Effector memory CD8-positive, alpha-beta T cell (primary cell): ENCODE measurements at regions not wholly inside any gene's neighbourhood (a gene's known extent, or its start where the extent isn't known, plus 50 kb on each side); places are given as distances from the start of the nearest gene placed in this dataset.

Source experiments
- ATAC-seq: fragments of 150-1000 bp; cut with Tn5 transposase; replicated peaks from 2 replicates; pipeline ENCODE4 v1.10.0; 2021; ENCODE audit warnings: mild to moderate bottlenecking, moderate library complexity
- DNase-seq, 3 experiments: peaks; one replicate each; pipeline ENCODE4 v3.0.0; 2021
- H3K27ac Mint-ChIP-seq, 2 donors: one replicate each; pipeline ENCODE4 v1.8.0; 2022; ENCODE audit warnings: mild to moderate bottlenecking in 2 of 2, mixed read lengths in 2 of 2, moderate library complexity in 2 of 2
- H3K27me3 Mint-ChIP-seq, 2 donors: one replicate each; pipeline ENCODE4 v1.8.0; 2022; ENCODE audit warnings: mixed read lengths in 2 of 2
- H3K36me3 Mint-ChIP-seq: one replicate; pipeline ENCODE4 v1.8.0; 2022; ENCODE audit warnings: mild to moderate bottlenecking, moderate library complexity, mixed read lengths; ENCODE audit not compliant: insufficient read depth
- H3K4me1 Mint-ChIP-seq, 2 donors: one replicate each; pipeline ENCODE4 v1.8.0; 2022; ENCODE audit warnings: low read depth in 2 of 2, mixed read lengths in 2 of 2
- H3K4me3 Mint-ChIP-seq, 2 donors: one replicate each; pipeline ENCODE4 v1.8.0; 2022; ENCODE audit warnings: mild to moderate bottlenecking in 2 of 2, mixed read lengths in 2 of 2, moderate library complexity in 2 of 2
- H3K9me3 Mint-ChIP-seq, 2 donors: one replicate each; pipeline ENCODE4 v1.8.0; 2022; ENCODE audit warnings: mixed read lengths in 2 of 2

- Mint-ChIP-seq H3K36me3 (no peaks in the 10 kb centered on the region), H3K4me3 (no peak overlapping the region), H3K4me1 (no peaks in the 10 kb centered on the region), H3K9me3 (peaks cover 10 to 17% of the 10 kb centered on the region in 2 donors), H3K27ac (no peak overlapping the region), H3K27me3 (no peaks in the 10 kb centered on the region)
- no peak for DNase-seq
- ATAC-seq, result no peak
Observed at GRCh38 chr6:164897523-164898235, 411.7 kb downstream of the C6orf118 start.

- H3K4me1 Mint-ChIP-seq, result no peaks in the 10 kb centered on the region
- H3K4me3 Mint-ChIP-seq, result no peak overlapping the region
- no peaks in the 10 kb centered on the region for H3K27me3 Mint-ChIP-seq
- H3K9me3 Mint-ChIP-seq, result peaks cover 2 to 6% of the 10 kb centered on the region in 2 donors
- no peak overlapping the region for H3K27ac Mint-ChIP-seq
- H3K36me3 Mint-ChIP-seq, result no peaks in the 10 kb centered on the region
- ATAC-seq, result no peak
- DNase-seq, result no peak
Observed at GRCh38 chr6:164889980-164890379, 419.4 kb downstream of the C6orf118 start.

DNA sequence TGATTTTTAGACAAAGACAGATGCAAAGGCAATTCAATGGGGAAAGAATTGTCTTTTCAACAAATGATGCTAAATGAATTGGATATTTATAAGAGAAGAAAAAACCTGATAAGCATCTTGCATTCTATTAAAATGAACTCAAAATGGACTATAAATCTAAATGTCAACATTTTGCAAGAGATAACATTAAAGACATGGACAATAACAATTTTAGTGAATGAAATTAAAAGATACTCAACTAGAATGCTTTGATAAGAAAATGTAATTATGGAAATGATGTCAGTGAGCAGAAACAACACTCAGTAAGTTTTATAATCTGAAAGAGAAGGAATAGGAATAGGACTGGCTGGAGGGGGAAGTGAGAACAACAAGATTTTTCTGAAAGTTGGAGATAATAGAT lies 421.7 kb downstream of the C6orf118 start:
- no peak for DNase-seq
- Mint-ChIP-seq H3K9me3 (peaks cover 2 to 6% of the 10 kb centered on the region in 2 donors), H3K27me3 (no peaks in the 10 kb centered on the region), H3K4me3 (no peak overlapping the region), H3K36me3 (no peaks in the 10 kb centered on the region), H3K4me1 (no peaks in the 10 kb centered on the region), H3K27ac (no peak overlapping the region)
- no peak for ATAC-seq

DNA sequence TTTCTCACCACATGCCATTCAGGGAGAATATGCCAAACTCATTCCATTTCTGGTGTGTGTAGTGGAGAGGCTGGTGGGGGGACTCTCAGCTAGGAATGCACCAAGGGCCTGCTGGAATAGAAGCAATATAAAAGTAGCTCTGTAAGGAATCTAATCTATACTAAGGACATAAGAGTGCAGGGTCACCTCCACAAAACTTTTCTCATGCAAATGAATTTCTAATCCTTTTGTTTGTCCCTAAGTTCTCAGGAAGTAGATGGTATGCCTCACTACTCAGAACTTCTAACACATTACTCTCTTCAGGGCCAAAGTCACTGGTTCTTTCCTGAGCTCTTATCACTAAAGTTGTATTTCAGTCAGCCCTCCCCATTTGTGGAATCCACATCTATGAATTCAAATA lies 427.2 kb downstream of the C6orf118 start:
- ATAC-seq (no peak), DNase-seq (no peak)
- Mint-ChIP-seq H3K4me3 (no peak overlapping the region), H3K36me3 (no peaks in the 10 kb centered on the region), H3K4me1 (no peaks in the 10 kb centered on the region), H3K27me3 (no peaks in the 10 kb centered on the region), H3K9me3 (peaks cover 0 to 6% of the 10 kb centered on the region in 2 donors), H3K27ac (no peak overlapping the region)

GRCh38 chr6:164871783-164872182 lies 437.6 kb downstream of the C6orf118 start:
- no peak for DNase-seq
- Mint-ChIP-seq H3K27me3 (no peaks in the 10 kb centered on the region), H3K4me3 (no peak overlapping the region), H3K4me1 (no peaks in the 10 kb centered on the region), H3K36me3 (no peaks in the 10 kb centered on the region), H3K9me3 (peaks cover 9 to 16% of the 10 kb centered on the region in 2 donors), H3K27ac (no peak overlapping the region)
- no peak for ATAC-seq

GRCh38 chr6:164870164-164870563 lies 439.2 kb downstream of the C6orf118 start:
- no peak for DNase-seq
- no peak overlapping the region for H3K27ac Mint-ChIP-seq

GRCh38 chr6:164861967-164862366 lies 447.4 kb downstream of the C6orf118 start:
- no peaks in the 10 kb centered on the region for H3K27me3 Mint-ChIP-seq
- no peak overlapping the region for H3K27ac Mint-ChIP-seq
- DNase-seq (no peak), ATAC-seq (no peak)
- no peak overlapping the region for H3K4me3 Mint-ChIP-seq
- no peaks in the 10 kb centered on the region for H3K36me3 Mint-ChIP-seq
- peaks cover 4 to 5% of the 10 kb centered on the region in 2 donors for H3K9me3 Mint-ChIP-seq
- no peaks in the 10 kb centered on the region for H3K4me1 Mint-ChIP-seq

More at GRCh38 chr6:164870164-164870563, 439.2 kb downstream of the C6orf118 start:
- Mint-ChIP-seq H3K27me3 (no peaks in the 10 kb centered on the region), H3K4me3 (no peak overlapping the region), H3K4me1 (no peaks in the 10 kb centered on the region), H3K9me3 (peaks cover 9 to 16% of the 10 kb centered on the region in 2 donors), H3K36me3 (no peaks in the 10 kb centered on the region)
- no peak for ATAC-seq

DNA sequence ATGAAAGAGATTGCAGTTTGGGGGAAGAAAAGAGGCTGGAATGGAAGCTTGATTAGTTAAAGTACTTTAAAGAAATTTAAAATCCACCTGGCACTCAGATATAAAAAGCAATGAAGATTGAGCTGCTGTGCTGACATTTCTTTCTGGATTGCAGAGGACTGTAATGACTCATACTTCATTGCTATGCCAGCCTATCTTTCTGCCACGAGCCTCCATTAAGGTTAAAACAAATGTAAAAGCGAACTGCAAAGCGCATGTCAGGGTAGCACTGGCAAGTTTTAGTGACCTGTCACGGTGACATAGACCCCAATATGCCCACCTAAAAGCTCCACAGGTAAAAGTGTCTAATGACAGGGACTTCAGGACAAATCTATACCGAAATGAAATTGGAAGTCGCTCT lies 449.6 kb downstream of the C6orf118 start:
- H3K36me3 Mint-ChIP-seq, result no peaks in the 10 kb centered on the region
- peaks cover 5 to 8% of the 10 kb centered on the region in 2 donors for H3K9me3 Mint-ChIP-seq
- no peaks in the 10 kb centered on the region for H3K4me1 Mint-ChIP-seq
- no peak overlapping the region for H3K4me3 Mint-ChIP-seq
- DNase-seq, result no peak
- no peak for ATAC-seq
- no peak overlapping the region for H3K27ac Mint-ChIP-seq
- H3K27me3 Mint-ChIP-seq, result no peaks in the 10 kb centered on the region

GRCh38 chr6:164856138-164856537 lies 453.3 kb downstream of the C6orf118 start:
- Mint-ChIP-seq H3K36me3 (no peaks in the 10 kb centered on the region), H3K27ac (no peak overlapping the region), H3K27me3 (no peaks in the 10 kb centered on the region), H3K9me3 (peaks cover 0 to 3% of the 10 kb centered on the region in 2 donors), H3K4me3 (no peak overlapping the region), H3K4me1 (no peaks in the 10 kb centered on the region)
- ATAC-seq (no peak), DNase-seq (no peak)

- Mint-ChIP-seq H3K4me1 (no peaks in the 10 kb centered on the region), H3K27ac (no peak overlapping the region), H3K9me3 (peaks cover 0 to 3% of the 10 kb centered on the region in 2 donors), H3K27me3 (no peaks in the 10 kb centered on the region), H3K4me3 (no peak overlapping the region), H3K36me3 (no peaks in the 10 kb centered on the region)
- DNase-seq, result no peak
- no peak for ATAC-seq
Observed at GRCh38 chr6:164855281-164855680, 454.1 kb downstream of the C6orf118 start.

DNA sequence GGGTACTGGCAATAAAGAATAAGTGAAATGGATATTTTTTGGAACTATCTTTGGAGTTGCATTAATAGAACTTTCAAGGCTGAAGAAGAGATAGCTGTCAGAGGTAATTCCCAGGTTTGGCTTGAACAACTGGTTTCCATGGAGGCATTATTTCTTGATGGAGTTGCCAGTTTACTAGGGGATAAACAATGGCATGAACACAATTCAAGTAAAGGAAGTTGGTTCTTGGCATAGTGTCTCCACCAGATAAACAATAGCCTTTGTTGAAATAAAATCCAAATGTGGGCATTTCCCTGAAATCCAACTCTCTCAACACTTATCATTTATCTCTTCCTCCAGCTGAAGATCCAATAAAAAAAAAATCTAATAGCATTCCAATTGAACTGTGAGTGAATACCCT lies 454.9 kb downstream of the C6orf118 start:
- no peaks in the 10 kb centered on the region for H3K36me3 Mint-ChIP-seq
- no peaks in the 10 kb centered on the region for H3K27me3 Mint-ChIP-seq

GRCh38 chr6:164845773-164846172 lies 463.6 kb downstream of the C6orf118 start:
- peaks cover 4% of the 10 kb centered on the region for H3K36me3 Mint-ChIP-seq
- no peaks in the 10 kb centered on the region for H3K27me3 Mint-ChIP-seq
- H3K4me3 Mint-ChIP-seq, result no peak overlapping the region
- DNase-seq (no peak), ATAC-seq (no peak)
- no peaks in the 10 kb centered on the region for H3K4me1 Mint-ChIP-seq
- peaks cover 4% of the 10 kb centered on the region in 2 donors for H3K9me3 Mint-ChIP-seq
- no peak overlapping the region for H3K27ac Mint-ChIP-seq

More for the DNA sequence above, 454.9 kb downstream of the C6orf118 start:
- H3K27ac Mint-ChIP-seq, result no peak overlapping the region
- H3K4me3 Mint-ChIP-seq, result no peak overlapping the region
- H3K9me3 Mint-ChIP-seq, result peaks cover 0 to 3% of the 10 kb centered on the region in 2 donors
- ATAC-seq (no peak), DNase-seq (no peak)
- H3K4me1 Mint-ChIP-seq, result no peaks in the 10 kb centered on the region

DNA sequence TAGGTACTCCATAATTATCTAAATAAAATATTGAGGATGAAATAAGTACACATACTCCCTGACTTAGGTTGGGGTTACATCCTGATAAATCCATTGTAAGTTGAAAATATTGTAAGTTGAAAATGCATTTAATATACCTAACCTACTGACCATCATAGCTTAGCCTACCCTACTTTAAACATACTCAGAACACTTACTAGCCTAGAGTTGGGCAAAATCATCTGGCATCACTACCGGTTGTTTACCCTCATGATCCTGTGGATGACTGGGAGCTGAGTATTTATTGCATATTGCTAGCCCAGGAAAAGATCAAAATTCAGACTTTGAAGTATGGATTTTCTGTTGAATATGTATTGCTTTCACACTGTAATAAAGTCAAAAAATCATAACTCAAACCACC lies 467.3 kb downstream of the C6orf118 start:
- H3K27ac Mint-ChIP-seq, result no peak overlapping the region
- no peak overlapping the region for H3K4me3 Mint-ChIP-seq
- DNase-seq, result no peak
- H3K4me1 Mint-ChIP-seq, result no peaks in the 10 kb centered on the region
- H3K27me3 Mint-ChIP-seq, result no peaks in the 10 kb centered on the region
- ATAC-seq, result no peak
- H3K36me3 Mint-ChIP-seq, result peaks cover 4% of the 10 kb centered on the region
- H3K9me3 Mint-ChIP-seq, result peaks cover 2 to 9% of the 10 kb centered on the region in 2 donors

- Mint-ChIP-seq H3K9me3 (peaks cover 15 to 16% of the 10 kb centered on the region in 2 donors), H3K27me3 (no peaks in the 10 kb centered on the region), H3K4me3 (no peak overlapping the region), H3K36me3 (no peaks in the 10 kb centered on the region), H3K4me1 (no peaks in the 10 kb centered on the region), H3K27ac (no peak overlapping the region)
- ATAC-seq (no peak), DNase-seq (no peak)
Observed at GRCh38 chr6:164838068-164838615, 471.3 kb downstream of the C6orf118 start.
